B cell (primary cell): ENCODE measurements at regions not wholly inside any gene's neighbourhood (a gene's known extent, or its start where the extent isn't known, plus 50 kb on each side); places are given as distances from the start of the nearest gene placed in this dataset.

Experiments used
- EZH2 ChIP-seq: IDR thresholded peaks from 2 replicates; pipeline ENCODE4 v1.6.1; 2012; ENCODE audit warnings: borderline replicate concordance, low read depth, mild to moderate bottlenecking, moderate library complexity, low read length; ENCODE audit not compliant: insufficient read depth, poor library complexity, severe bottlenecking
- TF ChIP-seq, protein P1 (sequence below): fragments of 200-600 bp; IDR thresholded peaks from one replicate; pipeline ENCODE4 v1.8.0; 2022; ENCODE audit warnings: antibody characterized with exemption, mild to moderate bottlenecking

DNA sequence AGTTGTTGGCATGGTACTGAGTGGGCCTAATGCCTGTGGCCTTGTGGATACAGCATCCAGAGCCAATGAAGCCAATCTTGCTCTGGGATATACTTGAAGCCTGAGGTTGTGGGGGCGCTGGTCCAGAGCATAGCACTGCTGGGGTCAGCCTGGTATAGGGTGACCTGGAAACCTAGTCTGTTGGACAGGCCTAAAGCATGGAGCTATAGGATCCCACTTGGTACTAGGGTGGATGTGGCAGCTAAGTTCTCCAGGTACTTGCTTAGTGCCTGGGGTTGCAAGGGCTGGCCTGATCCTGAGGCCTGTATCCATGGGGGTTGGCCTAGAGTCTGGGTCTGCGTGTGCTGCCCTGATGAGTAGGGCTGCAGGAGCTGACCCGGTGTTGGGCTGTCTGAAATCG is 1168.2 kb upstream of the C9orf72 start:
- TF ChIP-seq, protein P1, sequence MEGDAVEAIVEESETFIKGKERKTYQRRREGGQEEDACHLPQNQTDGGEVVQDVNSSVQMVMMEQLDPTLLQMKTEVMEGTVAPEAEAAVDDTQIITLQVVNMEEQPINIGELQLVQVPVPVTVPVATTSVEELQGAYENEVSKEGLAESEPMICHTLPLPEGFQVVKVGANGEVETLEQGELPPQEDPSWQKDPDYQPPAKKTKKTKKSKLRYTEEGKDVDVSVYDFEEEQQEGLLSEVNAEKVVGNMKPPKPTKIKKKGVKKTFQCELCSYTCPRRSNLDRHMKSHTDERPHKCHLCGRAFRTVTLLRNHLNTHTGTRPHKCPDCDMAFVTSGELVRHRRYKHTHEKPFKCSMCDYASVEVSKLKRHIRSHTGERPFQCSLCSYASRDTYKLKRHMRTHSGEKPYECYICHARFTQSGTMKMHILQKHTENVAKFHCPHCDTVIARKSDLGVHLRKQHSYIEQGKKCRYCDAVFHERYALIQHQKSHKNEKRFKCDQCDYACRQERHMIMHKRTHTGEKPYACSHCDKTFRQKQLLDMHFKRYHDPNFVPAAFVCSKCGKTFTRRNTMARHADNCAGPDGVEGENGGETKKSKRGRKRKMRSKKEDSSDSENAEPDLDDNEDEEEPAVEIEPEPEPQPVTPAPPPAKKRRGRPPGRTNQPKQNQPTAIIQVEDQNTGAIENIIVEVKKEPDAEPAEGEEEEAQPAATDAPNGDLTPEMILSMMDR: no peak
- TF ChIP-seq EZH2: no peak
